ENCODE measurements at regions not wholly inside any gene's neighbourhood (a gene's known extent, or its start where the extent isn't known, plus 50 kb on each side); places are given as distances from the start of the nearest gene placed in this dataset.
A peak's percentile ranks its signal among the peaks of the same experiment; 100 is the strongest.

DNA sequence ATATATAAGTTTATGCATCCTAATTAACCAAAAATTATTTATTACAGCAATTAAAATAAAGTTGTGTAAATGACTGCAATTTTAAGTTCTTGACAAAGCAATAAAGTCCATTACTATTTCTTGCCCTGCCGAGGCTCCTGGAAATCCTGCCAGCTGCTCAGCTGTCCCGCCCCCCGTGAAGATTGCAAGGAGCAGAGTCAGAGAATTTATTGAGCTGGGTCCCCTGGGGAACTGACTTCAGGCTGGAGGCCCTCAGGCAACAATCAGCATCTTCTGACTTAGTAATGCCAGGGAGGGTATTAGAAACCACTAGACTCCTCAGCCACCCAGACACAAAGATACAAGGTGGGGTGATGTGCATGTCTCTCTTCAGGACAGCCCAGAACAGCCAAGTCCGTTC lies 92.3 kb downstream of the EDN3 start:
- Histone ChIP-seq H3K36me3 (replicated peaks) (no peaks in the 10 kb centered on the region), H3K4me1 (no peaks in the 10 kb centered on the region), H3K4me3 (no peak overlapping the region), H3K9me3 (no peaks in the 10 kb centered on the region), H3K27me3 (ENCODE audit: low read depth) (no peaks in the 10 kb centered on the region)
- in situ Hi-C loops (cut with MboI; ENCODE audit: low sequenced_read_pairs): no loop called here
- no peak for DNase-seq (ENCODE audit: low spot score in 2 of 2)

DNA sequence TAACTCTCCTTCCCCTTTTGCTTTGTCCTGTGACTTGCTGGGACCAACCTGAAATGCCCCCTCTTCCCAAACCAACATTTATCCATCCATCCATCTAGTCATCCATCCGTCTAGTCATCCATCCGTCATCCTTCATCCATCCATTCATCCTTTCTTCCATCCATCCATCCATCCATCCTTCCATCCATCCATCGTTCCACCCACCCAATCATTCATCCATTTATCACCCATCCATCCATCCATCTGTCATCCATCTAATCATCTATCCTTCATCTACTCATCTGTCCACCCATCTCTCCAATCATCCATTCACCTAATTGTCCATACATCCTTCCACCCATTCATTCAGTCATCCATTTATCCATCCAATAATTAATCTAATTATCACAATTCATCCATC lies 92.7 kb downstream of the EDN3 start:
- DNase-seq (ENCODE audit: low spot score in 2 of 2): no peak
- Histone ChIP-seq H3K36me3 (replicated peaks) (no peaks in the 10 kb centered on the region), H3K4me3 (no peak overlapping the region), H3K27me3 (ENCODE audit: low read depth) (no peaks in the 10 kb centered on the region), H3K4me1 (no peaks in the 10 kb centered on the region), H3K9me3 (no peaks in the 10 kb centered on the region)
- in situ Hi-C loops (cut with MboI; ENCODE audit: low sequenced_read_pairs): no loop called here

DNA sequence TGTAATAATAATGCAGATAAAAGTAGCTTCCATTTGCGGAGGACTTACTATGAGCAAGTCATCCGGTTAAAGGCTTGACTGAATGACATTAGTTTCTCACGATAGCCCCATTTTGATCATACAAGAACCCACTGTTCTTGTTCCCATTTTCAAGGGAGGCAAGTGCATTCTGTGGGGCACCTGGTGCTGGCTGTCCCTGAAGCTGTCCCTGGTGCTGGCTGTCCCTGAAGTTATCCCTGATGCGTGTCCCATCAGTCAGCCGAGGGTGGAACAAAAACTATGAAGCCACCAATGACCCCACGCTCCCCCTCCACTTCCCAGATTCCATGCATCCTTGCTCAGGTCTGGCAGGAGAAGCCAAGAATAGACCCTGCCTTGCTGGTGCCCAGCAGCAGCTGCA lies 95.3 kb downstream of the EDN3 start:
- H3K27me3 ChIP-seq (ENCODE audit: low read depth): no peaks in the 10 kb centered on the region
- in situ Hi-C loops (cut with MboI; ENCODE audit: low sequenced_read_pairs): no loop called here
- H3K4me1 ChIP-seq: no peaks in the 10 kb centered on the region
- H3K36me3 ChIP-seq (replicated peaks): no peaks in the 10 kb centered on the region
- H3K4me3 ChIP-seq: no peak overlapping the region
- DNase-seq (ENCODE audit: low spot score in 2 of 2): no peak
- no peaks in the 10 kb centered on the region for H3K9me3 ChIP-seq

DNA sequence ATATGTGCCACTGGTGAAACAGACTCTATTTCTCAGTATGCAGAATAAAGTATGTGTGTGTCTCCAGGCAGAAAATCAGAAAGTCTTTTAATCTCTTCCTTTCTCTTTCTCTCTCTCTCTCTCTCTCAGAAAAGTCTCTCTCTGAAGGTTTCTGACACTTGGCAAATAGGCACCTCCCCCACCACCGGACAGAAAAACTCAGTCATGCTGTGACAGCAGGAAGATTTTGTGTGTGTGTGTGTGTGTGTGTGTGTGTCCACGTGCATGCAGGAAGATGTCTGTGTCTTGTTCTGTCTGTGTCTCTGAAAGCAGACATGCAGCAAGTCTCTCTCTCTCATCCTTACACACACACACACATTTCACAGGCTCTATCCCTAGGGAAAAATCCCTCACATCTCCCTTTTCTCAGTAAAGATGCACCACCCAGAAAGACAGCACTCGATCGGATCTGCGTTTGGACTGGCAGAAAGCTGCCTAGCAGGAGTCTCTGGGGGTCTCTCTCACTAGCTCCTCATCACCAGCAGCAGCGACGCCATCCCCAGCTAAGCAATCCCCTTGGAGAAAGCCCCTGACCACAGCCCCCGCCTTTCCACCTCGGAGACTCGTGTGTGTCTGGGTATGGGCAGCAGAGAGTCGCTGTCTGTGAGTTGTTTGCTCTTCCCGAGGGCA lies 98.3 kb downstream of the EDN3 start:
- Histone ChIP-seq H3K36me3 (replicated peaks) (no peaks in the 10 kb centered on the region), H3K4me1 (0 out of 2 replicates have a peak, but pooled peaks cover 5% of the 10 kb centered on the region), H3K4me3 (no peak overlapping the region), H3K9me3 (no peaks in the 10 kb centered on the region), H3K27me3 (ENCODE audit: low read depth) (peaks cover 2% of the 10 kb centered on the region; the same call in 1 of the 2 replicates)
- in situ Hi-C loops (cut with MboI; ENCODE audit: low sequenced_read_pairs): no loop called here
- DNase-seq (ENCODE audit: low spot score in 2 of 2): no peak

DNA sequence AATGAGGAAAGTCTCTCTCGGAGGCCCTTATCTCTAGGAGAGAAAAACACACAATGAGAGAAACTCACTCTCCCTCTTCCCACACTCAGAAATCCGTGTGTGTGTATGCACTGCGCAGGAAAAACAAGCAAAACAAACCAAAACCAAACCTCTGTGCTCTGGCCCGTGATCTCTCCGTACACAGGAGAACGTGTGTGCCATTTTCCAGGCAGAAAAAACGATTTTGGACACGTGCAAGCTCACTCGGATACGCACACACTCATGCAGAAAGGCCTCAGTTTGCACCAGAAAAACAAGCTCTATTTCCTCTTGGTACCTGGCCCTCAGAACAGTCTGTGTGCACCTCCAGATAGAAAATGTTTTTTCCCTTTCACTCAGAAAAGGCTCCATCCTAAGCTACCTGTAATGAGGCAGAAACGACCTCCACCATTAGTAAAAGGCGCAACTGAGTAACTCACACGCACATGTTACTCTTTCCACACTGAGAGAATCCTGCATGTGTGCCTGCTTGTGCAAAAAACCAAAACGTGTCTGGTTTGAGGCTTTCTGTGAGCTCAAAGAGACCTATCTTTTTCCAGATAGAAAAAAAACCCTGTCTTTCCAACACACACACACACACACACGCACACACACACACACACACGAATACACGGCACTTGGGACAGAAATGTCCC lies 99.2 kb downstream of the EDN3 start:
- in situ Hi-C loops (cut with MboI; ENCODE audit: low sequenced_read_pairs): loop anchor here (10.0 to 25.0 kb wide), 2 partner anchors 312 to 525 kb away; no protein-coding TSS in a partner anchor
- Histone ChIP-seq H3K4me1 (peaks cover 5% of the 10 kb centered on the region; the same call in 1 of the 2 replicates), H3K36me3 (replicated peaks) (no peaks in the 10 kb centered on the region), H3K4me3 (no peak overlapping the region), H3K9me3 (no peaks in the 10 kb centered on the region), H3K27me3 (ENCODE audit: low read depth) (peaks cover 3% of the 10 kb centered on the region; the same call in 1 of the 2 replicates)
- DNase-seq (ENCODE audit: low spot score in 2 of 2): no peak

DNA sequence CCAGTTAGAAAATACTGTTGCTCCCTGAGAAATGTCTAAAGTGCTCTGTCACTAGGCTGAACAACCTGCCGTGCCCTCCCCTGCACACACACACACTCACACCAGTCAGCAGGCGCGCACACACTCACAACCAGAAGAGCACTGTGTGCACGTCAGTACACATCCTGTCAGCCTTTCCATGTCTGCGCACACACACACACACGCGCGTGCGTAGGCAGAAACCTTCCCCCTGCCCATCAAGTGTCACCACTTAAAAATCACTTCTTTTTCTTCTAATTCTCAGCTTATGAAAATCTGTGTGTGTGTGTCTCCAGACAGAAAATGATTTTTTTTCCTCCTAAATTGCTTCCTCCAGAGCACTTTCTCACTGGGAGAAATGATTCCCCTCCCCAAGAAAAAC lies 100.3 kb downstream of the EDN3 start:
- Histone ChIP-seq H3K9me3 (no peaks in the 10 kb centered on the region), H3K4me1 (peaks cover 5% of the 10 kb centered on the region; the same call in 1 of the 2 replicates), H3K27me3 (ENCODE audit: low read depth) (peaks cover 11% of the 10 kb centered on the region; the same call in 1 of the 2 replicates), H3K4me3 (no peak overlapping the region), H3K36me3 (replicated peaks) (no peaks in the 10 kb centered on the region)
- no peak for DNase-seq (ENCODE audit: low spot score in 2 of 2)
- in situ Hi-C loops (cut with MboI; ENCODE audit: low sequenced_read_pairs): loop anchor here (10.0 to 25.0 kb wide), 2 partner anchors 313 to 526 kb away; no protein-coding TSS in a partner anchor

DNA sequence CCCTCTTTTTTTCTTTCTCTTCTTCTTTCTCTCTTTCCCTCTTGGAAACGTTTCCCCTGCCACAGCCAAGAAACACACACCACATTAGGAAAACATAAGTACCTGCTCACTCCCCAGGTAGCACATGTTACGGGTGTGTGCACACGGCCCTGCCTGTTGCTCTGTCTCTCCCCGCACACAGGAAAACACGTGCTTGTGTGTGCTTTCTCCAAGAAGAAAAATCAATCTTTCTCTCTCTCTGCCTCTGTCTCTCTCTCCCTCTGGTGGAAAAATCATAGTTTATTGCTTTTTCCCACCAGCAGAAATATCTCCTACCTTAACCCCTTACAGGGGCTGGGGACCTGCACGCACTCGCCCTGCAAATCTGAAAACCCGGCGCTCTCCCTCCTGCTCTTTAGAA lies 102.3 kb downstream of the EDN3 start:
- in situ Hi-C loops (cut with MboI; ENCODE audit: low sequenced_read_pairs): loop anchor here (10.0 to 25.0 kb wide), 2 partner anchors 315 to 528 kb away; no protein-coding TSS in a partner anchor
- peak in 1 of 2 experiments; percentile 4 for DNase-seq (ENCODE audit: low spot score in 2 of 2)
- no peak overlapping the region for H3K4me3 ChIP-seq
- H3K4me1 ChIP-seq: peaks cover 5% of the 10 kb centered on the region; the same call in 1 of the 2 replicates
- no peaks in the 10 kb centered on the region for H3K9me3 ChIP-seq
- no peaks in the 10 kb centered on the region for H3K36me3 ChIP-seq (replicated peaks)
- H3K27me3 ChIP-seq (ENCODE audit: low read depth): peaks cover 11% of the 10 kb centered on the region; the same call in 1 of the 2 replicates

DNA sequence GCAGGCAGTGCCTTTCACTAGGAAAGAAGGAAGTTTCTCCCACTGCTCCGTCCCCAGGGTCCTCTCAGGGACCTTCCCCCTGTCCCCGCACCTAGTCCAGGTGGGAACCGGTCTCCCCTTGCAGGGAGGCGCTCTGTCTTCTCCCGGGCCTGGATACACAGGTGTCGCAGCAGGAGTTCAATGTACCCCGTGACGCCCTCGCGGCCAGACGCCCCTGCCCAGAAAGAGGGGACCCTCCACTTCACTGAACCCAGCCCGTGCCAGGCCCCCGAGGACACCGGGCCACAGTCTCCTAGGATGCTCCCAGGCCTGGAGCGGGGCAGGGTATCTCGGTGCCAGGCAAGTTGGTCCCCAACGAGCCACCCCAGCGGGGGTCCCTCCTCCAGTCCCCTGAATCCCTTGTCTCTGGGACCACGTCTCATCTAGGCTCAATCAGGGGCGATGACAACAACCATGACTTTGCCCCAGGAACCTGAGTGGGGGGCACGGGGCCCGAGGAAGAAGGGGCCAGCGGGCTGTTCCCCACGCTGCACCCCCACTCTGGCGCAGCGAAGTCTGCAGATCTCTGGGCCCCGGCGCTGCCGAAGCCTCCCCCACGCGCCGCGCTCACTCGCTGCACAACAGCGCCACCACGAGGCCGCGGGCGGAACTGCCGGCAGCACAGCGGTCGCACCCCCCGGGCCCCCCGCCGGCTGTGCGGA lies 103.0 kb downstream of the EDN3 start:
- no peaks in the 10 kb centered on the region for H3K36me3 ChIP-seq (replicated peaks)
- peaks cover 11% of the 10 kb centered on the region; the same call in 1 of the 2 replicates for H3K27me3 ChIP-seq (ENCODE audit: low read depth)
- in situ Hi-C loops (cut with MboI; ENCODE audit: low sequenced_read_pairs): loop anchor here (10.0 to 25.0 kb wide), 2 partner anchors 316 to 529 kb away; no protein-coding TSS in a partner anchor
- peaks cover 5% of the 10 kb centered on the region; the same call in 1 of the 2 replicates for H3K4me1 ChIP-seq
- H3K4me3 ChIP-seq: peak overlapping the region; percentile 9
- peak; percentile 32 to 83 for DNase-seq (ENCODE audit: low spot score in 2 of 2)
- H3K9me3 ChIP-seq: no peaks in the 10 kb centered on the region

DNA sequence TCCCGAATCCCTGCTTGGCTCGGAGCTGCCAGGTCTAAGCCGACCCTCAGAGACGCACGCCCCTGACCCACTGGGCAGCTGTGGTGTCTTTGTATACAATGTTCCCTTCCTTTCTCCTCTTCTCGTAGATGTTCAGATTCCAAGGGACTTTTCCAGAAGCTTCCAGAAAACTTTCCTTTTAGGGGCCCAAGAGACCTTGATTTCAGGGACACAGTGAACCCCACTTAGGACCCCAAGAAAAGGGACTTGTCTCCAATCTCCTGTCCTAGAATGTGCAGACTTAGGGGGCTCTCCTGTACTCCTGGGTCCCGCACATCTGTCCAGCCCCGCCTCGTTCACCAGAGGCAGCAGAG lies 103.5 kb downstream of the EDN3 start:
- Histone ChIP-seq H3K4me3 (peak overlapping the region; percentile 9), H3K27me3 (ENCODE audit: low read depth) (peaks cover 11% of the 10 kb centered on the region; the same call in 1 of the 2 replicates), H3K36me3 (replicated peaks) (no peaks in the 10 kb centered on the region), H3K4me1 (peaks cover 5% of the 10 kb centered on the region; the same call in 1 of the 2 replicates), H3K9me3 (no peaks in the 10 kb centered on the region)
- in situ Hi-C loops (cut with MboI; ENCODE audit: low sequenced_read_pairs): loop anchor here (10.0 to 25.0 kb wide), 2 partner anchors 317 to 529 kb away; no protein-coding TSS in a partner anchor
- no peak for DNase-seq (ENCODE audit: low spot score in 2 of 2)

DNA sequence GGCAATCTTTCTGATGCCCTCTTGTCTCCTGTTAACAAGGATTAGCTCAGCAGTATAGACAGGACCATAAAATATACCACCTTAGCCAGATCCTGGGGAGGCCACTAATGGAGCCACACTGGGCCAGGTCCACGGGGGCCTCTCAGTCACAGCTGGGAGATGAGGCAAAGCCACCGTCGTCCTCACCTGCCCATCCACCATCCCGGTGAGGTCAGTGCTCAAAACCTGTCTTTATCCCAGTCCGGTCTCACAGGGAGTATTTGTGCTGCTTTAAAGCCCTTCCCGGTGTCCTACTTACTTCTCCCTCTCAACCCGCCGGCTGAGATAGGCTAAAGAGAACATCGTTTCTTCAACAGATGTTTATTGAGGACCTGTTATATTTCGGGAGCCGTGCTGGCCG lies 104.3 kb downstream of the EDN3 start:
- in situ Hi-C loops (cut with MboI; ENCODE audit: low sequenced_read_pairs): loop anchor here (10.0 to 25.0 kb wide), 2 partner anchors 317 to 530 kb away; no protein-coding TSS in a partner anchor
- H3K4me3 ChIP-seq: no peak overlapping the region
- peaks cover 5% of the 10 kb centered on the region; the same call in 1 of the 2 replicates for H3K4me1 ChIP-seq
- DNase-seq (ENCODE audit: low spot score in 2 of 2): no peak
- no peaks in the 10 kb centered on the region for H3K9me3 ChIP-seq
- H3K36me3 ChIP-seq (replicated peaks): no peaks in the 10 kb centered on the region
- H3K27me3 ChIP-seq (ENCODE audit: low read depth): peaks cover 11% of the 10 kb centered on the region; the same call in 1 of the 2 replicates

DNA sequence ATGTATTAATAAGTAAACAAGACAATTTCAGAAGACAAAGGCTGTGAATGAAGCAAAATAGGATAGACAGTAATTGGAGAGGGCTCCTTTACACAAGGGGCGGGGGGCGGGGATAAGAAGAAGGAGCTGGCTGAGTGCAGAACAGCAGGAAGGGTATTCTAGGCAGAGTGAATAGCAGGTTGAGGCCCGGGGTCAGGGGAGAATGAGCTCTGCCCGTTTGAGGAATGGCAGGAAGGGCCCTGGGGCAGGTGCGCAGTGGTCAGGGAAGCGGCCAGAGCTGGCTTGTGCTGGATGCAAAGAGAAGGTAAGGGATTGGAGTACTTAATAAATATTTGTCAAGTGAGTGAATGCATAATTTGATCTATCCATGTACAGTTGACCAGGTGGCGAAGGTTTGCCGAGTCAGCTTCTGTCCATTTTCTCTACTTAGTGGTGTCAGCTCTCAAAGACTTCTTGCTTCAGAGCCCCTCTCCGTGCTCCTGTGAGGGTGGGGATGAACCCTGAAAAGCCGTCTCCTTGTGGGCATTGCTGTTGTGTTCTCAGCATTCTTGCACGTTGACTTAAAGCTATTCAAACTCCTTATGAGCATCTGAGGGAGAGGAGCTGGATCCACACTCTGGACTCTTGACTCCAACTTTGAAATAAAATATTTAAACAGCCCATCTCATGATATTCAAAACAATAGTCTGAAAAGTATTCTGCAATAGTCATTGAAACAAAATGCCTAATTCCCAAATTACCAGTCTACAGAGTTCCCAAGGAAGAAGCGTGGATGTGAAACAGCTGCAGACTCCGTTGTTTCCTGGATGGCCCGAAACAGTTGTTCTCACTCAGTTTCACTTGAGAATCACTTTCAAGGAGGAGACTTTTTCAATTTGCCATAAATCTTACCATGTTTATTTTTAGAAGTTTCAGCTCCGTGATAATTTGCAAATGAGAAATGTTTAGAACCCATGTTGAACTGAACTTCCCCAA lies 105.1 kb downstream of the EDN3 start:
- Histone ChIP-seq H3K27me3 (ENCODE audit: low read depth) (peaks cover 11% of the 10 kb centered on the region; the same call in 1 of the 2 replicates), H3K4me1 (peaks cover 5% of the 10 kb centered on the region; the same call in 1 of the 2 replicates), H3K4me3 (no peak overlapping the region), H3K9me3 (no peaks in the 10 kb centered on the region), H3K36me3 (replicated peaks) (no peaks in the 10 kb centered on the region)
- DNase-seq (ENCODE audit: low spot score in 2 of 2): no peak
- in situ Hi-C loops (cut with MboI; ENCODE audit: low sequenced_read_pairs): loop anchor here (10.0 to 25.0 kb wide), 2 partner anchors 318 to 531 kb away; no protein-coding TSS in a partner anchor

DNA sequence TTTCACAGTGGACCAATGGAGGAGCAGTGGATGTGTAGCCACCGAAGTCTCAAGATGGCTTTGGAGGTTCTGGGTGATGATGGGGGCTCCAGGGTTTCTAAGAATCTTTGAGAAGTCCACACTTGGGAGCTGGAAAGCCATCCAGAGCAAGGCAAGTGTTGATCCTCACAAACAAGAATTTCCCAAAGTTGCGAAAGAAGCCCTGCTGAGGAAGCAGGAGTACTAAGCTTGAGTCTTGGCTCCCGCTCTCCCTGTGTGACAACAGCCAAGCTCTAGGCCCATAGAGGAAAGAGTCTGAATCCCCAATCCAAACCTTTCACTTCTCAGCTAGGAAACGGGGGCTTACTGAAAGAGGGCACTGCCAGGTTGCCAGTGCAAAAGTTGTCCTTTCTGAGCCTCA lies 106.0 kb downstream of the EDN3 start:
- Histone ChIP-seq H3K4me3 (no peak overlapping the region), H3K36me3 (replicated peaks) (no peaks in the 10 kb centered on the region), H3K4me1 (peaks cover 5% of the 10 kb centered on the region; the same call in 1 of the 2 replicates), H3K27me3 (ENCODE audit: low read depth) (peaks cover 11% of the 10 kb centered on the region; the same call in 1 of the 2 replicates), H3K9me3 (no peaks in the 10 kb centered on the region)
- no peak for DNase-seq (ENCODE audit: low spot score in 2 of 2)
- in situ Hi-C loops (cut with MboI; ENCODE audit: low sequenced_read_pairs): loop anchor here (10.0 to 25.0 kb wide), 2 partner anchors 319 to 532 kb away; no protein-coding TSS in a partner anchor

Measured in HAP-1 (cell line).